Right lobe of liver (tissue), 4 donors: ENCODE measurements at regions not wholly inside any gene's neighbourhood (a gene's known extent, or its start where the extent isn't known, plus 50 kb on each side); places are given as distances from the start of the nearest gene placed in this dataset.

Source experiments
- POLR2A ChIP-seq: fragments of 450-650 bp; IDR thresholded peaks from one replicate; pipeline ENCODE4 v1.6.1; 2017; ENCODE audit warnings: antibody characterized with exemption, mild to moderate bottlenecking
- TF ChIP-seq, protein P1 (sequence below), 4 donors: fragments of 200-600 bp in 3 of 4; fragments of 450-650 bp in 1 of 4; IDR thresholded peaks; one replicate each; pipeline versions ENCODE4 v1.5.1 to v1.8.0; 2016 to 2022; ENCODE audit warnings: antibody characterized with exemption in 4 of 4, mild to moderate bottlenecking in 2 of 4
- donor health status: DM: no; HTN: no; CAD: no.
- donor health status: DM: no; HTN: no; CAD: no.
- donor health status: DM: no; HTN: yes; CAD: no.

GRCh38 chr6:112459758-112460304, 112.7 kb downstream of the RFPL4B start:
- TF ChIP-seq POLR2A, result no peak
- TF ChIP-seq, protein P1, sequence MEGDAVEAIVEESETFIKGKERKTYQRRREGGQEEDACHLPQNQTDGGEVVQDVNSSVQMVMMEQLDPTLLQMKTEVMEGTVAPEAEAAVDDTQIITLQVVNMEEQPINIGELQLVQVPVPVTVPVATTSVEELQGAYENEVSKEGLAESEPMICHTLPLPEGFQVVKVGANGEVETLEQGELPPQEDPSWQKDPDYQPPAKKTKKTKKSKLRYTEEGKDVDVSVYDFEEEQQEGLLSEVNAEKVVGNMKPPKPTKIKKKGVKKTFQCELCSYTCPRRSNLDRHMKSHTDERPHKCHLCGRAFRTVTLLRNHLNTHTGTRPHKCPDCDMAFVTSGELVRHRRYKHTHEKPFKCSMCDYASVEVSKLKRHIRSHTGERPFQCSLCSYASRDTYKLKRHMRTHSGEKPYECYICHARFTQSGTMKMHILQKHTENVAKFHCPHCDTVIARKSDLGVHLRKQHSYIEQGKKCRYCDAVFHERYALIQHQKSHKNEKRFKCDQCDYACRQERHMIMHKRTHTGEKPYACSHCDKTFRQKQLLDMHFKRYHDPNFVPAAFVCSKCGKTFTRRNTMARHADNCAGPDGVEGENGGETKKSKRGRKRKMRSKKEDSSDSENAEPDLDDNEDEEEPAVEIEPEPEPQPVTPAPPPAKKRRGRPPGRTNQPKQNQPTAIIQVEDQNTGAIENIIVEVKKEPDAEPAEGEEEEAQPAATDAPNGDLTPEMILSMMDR (IDR thresholded peaks at IDR 0.05), result no peak
